Adipocyte (in vitro differentiated cells): ENCODE measurements at regions not wholly inside any gene's neighbourhood (a gene's known extent, or its start where the extent isn't known, plus 50 kb on each side); places are given as distances from the start of the nearest gene placed in this dataset.
A peak's percentile ranks its signal among the peaks of the same experiment; 100 is the strongest.

Source experiments
- DNase-seq: peaks from one replicate; pipeline ENCODE4 v3.0.0-alpha.2; 2015; ENCODE audit warnings: low read depth
- H3K27me3 ChIP-seq: replicated peaks from 2 replicates; pipeline ENCODE4 v1.7.0; 2013; ENCODE audit warnings: mild to moderate bottlenecking, low read length, moderate library complexity; ENCODE audit not compliant: control insufficient read depth, insufficient read depth
- H3K36me3 ChIP-seq: 2 replicates; pipeline ENCODE4 v1.7.0; 2013; ENCODE audit warnings: low read length, mild to moderate bottlenecking, moderate library complexity; ENCODE audit not compliant: control insufficient read depth, insufficient read depth, severe bottlenecking
- H3K4me1 ChIP-seq: 2 replicates; pipeline ENCODE4 v1.7.0; 2013; ENCODE audit warnings: mild to moderate bottlenecking, low read length, moderate library complexity; ENCODE audit not compliant: control insufficient read depth, insufficient read depth
- H3K4me3 ChIP-seq: 2 replicates; pipeline ENCODE4 v1.7.0; 2013; ENCODE audit warnings: mild to moderate bottlenecking, low read length, moderate library complexity
- H3K9ac ChIP-seq: 2 replicates; pipeline ENCODE4 v1.7.0; 2013; ENCODE audit warnings: mild to moderate bottlenecking, low read length, moderate library complexity
- H3K9me3 ChIP-seq: 2 replicates; pipeline ENCODE4 v1.7.0; 2013; ENCODE audit warnings: mild to moderate bottlenecking, low read length, moderate library complexity; ENCODE audit not compliant: control insufficient read depth

DNA sequence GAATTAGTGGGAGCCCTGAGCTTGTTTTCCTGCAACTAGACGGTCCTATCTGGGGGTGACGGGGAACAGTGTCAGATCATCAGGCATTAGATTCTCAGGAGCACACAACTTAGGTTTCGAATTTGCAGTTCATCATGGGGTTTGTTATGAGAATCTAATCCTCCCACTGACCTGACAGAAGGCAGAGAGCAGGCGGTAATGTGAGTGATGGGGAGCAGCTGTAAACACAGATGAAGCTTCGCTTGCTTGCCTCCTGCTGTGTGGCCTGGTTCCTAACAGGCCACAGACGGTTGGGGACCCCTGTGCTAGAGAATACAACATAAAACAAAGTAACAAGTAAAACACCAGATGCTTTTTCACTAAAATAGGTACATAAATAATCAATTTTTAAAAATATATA is 86.2 kb upstream of the BLTP1 start:
- H3K9me3 ChIP-seq: no peaks in the 10 kb centered on the region
- H3K36me3 ChIP-seq: no peaks in the 10 kb centered on the region
- H3K4me3 ChIP-seq: no peak overlapping the region
- H3K27me3 ChIP-seq: no peaks in the 10 kb centered on the region
- no peak for DNase-seq
- H3K9ac ChIP-seq: no peak overlapping the region
- H3K4me1 ChIP-seq: no peaks in the 10 kb centered on the region

DNA sequence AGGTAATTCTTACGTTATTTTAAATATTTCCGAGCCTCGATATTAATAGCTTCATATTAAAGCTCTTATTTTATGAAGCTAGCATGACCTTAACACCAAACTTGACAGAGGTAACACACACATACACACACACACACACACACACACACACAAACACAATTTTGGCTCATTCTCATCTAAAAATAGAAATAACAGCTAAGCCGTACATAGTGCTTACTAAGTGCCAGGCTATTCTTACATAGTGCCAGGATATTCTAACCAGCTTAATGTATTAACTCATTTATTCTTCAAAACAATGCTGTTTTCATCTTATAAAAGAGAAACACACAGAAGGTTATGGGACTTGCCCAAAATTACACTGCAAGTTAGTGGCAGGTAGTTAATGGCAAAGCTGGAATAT is 87.0 kb upstream of the BLTP1 start:
- Histone ChIP-seq H3K27me3 (no peaks in the 10 kb centered on the region), H3K4me3 (no peak overlapping the region), H3K9me3 (no peaks in the 10 kb centered on the region), H3K9ac (no peak overlapping the region), H3K36me3 (no peaks in the 10 kb centered on the region), H3K4me1 (no peaks in the 10 kb centered on the region)
- DNase-seq: no peak

DNA sequence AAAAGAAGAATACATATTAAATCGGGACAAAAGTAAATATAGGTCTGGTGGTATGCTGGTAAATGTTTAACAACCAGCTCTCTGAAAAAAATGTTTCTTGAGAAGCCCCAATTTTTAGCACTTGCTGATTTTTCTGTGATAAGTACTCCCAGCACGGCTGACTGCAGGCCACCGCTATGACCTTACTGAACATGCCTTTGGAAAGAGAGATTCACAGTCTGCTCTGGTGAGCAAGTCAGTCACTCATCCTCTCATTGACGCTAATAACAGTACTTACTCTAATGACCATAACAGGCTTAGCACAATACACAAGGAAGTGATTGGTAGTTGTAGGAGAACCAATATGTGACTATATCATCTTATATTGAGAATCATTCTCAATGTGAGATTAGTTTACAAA is 98.9 kb upstream of the BLTP1 start:
- no peak overlapping the region for H3K4me3 ChIP-seq
- H3K27me3 ChIP-seq: no peaks in the 10 kb centered on the region
- no peaks in the 10 kb centered on the region for H3K4me1 ChIP-seq
- no peak overlapping the region for H3K9ac ChIP-seq
- H3K9me3 ChIP-seq: no peaks in the 10 kb centered on the region
- no peaks in the 10 kb centered on the region for H3K36me3 ChIP-seq
- DNase-seq: no peak

DNA sequence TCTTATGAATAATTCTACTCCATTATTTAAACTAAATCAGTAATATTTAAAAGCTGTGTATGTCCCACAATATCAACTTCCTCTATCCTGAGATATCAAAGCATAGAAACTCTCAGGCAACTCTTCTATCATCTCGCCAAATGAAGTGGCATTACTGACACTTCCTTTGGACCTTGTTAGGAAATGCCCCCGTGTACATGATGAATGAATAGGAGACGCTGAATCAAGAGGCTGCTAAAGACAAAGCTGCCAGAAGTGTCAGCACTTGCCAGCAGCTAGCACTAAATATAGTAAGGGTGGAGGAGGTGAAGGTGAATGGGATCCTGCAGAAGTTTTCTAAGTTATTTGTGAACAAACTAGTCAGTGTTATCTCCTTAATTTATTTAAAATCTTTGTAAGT is 99.5 kb upstream of the BLTP1 start:
- no peak for DNase-seq
- Histone ChIP-seq H3K4me3 (no peak overlapping the region), H3K27me3 (no peaks in the 10 kb centered on the region), H3K36me3 (no peaks in the 10 kb centered on the region), H3K9me3 (no peaks in the 10 kb centered on the region), H3K4me1 (no peaks in the 10 kb centered on the region), H3K9ac (no peak overlapping the region)

DNA sequence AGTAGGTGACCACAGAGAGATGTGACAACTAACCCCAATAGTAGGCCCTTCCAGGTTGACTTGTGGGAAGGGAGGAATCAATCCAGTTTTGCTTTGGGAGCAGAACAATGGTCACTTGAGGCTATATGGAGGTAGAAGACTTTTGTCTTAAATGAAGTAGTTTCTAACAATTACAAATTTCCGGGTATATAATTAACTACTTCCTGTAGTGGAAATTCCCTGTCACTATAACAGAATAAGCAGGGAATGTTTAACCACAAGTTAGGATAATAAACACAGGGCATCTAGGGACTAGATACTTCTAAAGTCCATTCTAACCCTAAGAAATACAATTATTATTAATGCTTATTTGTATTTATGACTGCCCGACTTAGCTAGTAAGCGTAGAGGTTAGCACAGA is 99.0 kb upstream of the TRPC3 start:
- no peaks in the 10 kb centered on the region for H3K4me1 ChIP-seq
- H3K27me3 ChIP-seq: no peaks in the 10 kb centered on the region

DNA sequence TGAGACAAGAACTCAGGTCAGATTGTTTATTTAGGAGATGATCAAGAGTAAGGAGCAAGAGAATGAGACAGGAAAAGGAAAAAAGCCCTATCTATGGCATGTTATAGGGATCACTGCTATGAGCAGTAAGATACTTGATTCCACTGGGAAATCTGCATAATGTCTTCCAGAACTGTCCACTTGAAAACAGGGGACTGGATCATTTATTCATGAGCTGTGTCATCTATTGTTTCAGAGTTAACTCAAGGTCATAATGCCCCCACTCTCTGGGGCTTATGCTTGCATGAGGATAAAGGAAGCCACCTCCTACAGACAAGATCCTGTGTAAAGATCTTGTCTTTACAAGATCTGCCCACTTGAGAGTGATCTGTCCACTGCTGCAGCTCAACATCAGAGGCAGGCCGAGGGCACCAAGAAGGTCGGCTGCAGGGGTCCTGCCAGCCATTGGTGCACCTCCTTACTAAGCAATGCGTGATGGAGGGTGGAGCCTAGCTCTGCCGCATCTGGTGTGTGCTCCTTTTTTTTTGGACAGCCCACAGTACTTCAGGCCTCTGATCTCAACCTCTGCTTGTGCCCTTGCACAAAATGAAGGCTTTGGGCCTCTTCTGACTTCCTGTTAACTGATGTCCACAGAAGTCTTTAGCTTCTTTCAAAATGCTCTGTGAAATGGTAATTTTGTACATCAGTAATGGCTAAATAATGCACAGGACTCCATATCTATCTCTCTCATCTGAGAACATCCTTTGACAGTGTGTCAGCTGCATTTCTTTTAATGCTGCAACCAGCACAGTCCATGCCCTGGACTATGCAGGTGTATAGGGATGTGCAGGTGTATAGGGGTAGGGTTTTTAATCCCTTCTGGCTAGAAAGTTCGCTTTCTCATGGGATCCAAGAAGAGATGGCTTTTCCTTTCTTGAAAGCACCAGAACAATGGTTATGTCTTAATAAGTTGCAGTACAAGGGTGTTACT is 95.9 kb upstream of the TRPC3 start:
- peaks cover 5% of the 10 kb centered on the region for H3K4me1 ChIP-seq
- no peak overlapping the region for H3K4me3 ChIP-seq
- no peaks in the 10 kb centered on the region for H3K36me3 ChIP-seq
- no peaks in the 10 kb centered on the region for H3K9me3 ChIP-seq
- H3K27me3 ChIP-seq: no peaks in the 10 kb centered on the region
- no peak for DNase-seq
- no peak overlapping the region for H3K9ac ChIP-seq

More for the DNA sequence above, 99.0 kb upstream of the TRPC3 start:
- Histone ChIP-seq H3K4me3 (no peak overlapping the region), H3K9ac (no peak overlapping the region), H3K9me3 (no peaks in the 10 kb centered on the region), H3K36me3 (no peaks in the 10 kb centered on the region)
- no peak for DNase-seq

DNA sequence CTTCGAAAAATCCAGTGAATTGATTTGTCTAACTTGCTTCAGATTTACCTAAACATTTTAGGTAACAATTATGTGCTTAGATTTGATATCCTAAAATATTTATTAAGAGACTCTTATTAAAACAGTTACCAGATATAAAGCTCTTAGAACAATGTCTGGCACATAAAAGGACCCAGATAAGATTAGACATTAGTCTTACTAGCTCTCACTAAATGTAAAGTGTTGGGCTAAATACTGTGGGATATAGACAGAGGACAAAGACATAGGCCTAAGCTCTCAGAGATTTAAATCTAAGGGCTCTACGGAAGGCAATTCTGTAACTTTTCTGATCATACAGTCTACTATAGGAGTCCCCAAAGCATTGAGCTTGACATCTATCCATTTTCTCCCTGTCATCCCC is 94.4 kb upstream of the TRPC3 start:
- Histone ChIP-seq H3K4me1 (peaks cover 5% of the 10 kb centered on the region), H3K9me3 (no peaks in the 10 kb centered on the region), H3K27me3 (no peaks in the 10 kb centered on the region), H3K36me3 (no peaks in the 10 kb centered on the region), H3K4me3 (no peak overlapping the region), H3K9ac (no peak overlapping the region)
- no peak for DNase-seq

DNA sequence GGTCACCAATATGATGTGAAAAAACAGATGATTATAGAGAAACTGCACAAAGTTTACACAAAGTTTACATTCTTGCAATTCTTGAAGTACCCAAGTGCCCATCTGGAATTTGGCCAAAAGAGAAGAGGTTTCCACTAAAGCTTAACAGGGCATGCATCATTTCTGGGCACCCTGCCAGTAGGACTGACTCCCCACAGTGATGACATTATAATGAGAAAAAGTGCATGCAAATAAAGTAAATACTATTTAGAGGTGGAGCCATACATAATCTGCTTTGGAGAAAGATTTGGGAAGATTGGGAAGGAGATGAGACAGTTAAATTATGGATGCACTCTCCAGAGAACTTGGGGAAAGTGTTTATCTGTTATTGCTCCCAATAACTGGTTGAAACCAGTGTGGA is 93.7 kb upstream of the TRPC3 start:
- peak; percentile 85 for DNase-seq

DNA sequence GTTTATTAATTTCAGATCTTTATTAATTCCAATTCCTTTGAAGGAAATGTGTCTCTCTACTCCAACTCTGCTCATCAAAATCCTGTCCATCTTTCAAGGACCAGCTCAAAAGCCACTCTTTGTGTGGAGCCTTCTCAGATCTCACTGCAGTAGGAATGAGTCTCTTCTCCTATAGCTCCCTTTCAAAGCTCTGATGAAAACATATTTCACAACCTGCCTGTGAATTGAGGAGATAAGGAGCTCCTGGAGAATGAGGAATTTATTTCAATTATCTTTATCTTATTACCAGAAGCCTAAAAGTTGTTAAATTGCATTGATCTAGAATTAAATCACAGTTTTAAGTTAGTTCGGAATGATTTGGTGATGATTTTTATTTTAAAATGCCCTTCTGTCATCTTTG is 92.6 kb upstream of the TRPC3 start:
- H3K4me3 ChIP-seq: no peak overlapping the region
- no peaks in the 10 kb centered on the region for H3K9me3 ChIP-seq
- no peak overlapping the region for H3K9ac ChIP-seq
- H3K4me1 ChIP-seq: peaks cover 5% of the 10 kb centered on the region
- H3K27me3 ChIP-seq: no peaks in the 10 kb centered on the region
- H3K36me3 ChIP-seq: no peaks in the 10 kb centered on the region
- DNase-seq: peak; percentile 1

More for the DNA sequence above, 93.7 kb upstream of the TRPC3 start:
- H3K9me3 ChIP-seq: no peaks in the 10 kb centered on the region
- H3K9ac ChIP-seq: no peak overlapping the region
- no peaks in the 10 kb centered on the region for H3K27me3 ChIP-seq
- H3K36me3 ChIP-seq: no peaks in the 10 kb centered on the region
- no peak overlapping the region for H3K4me3 ChIP-seq
- peaks cover 5% of the 10 kb centered on the region for H3K4me1 ChIP-seq

DNA sequence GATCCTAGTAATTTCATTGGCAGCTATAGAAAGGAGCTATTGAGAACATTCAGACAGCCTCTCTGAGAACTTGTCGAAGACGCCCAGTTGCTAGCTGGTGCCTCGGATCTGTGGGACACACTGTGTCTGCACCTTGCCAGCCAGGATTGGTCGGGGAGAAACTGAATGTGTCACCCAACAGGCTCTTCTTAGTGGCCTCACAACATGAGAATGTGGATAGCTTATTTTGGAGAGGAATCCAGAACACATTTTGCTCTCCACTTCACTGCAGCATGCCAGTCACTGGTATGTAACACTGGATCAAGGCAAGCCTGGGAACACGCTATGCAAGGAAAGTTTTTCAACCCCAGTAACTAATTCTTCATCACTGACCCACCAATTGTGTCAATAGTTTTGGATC is 89.5 kb upstream of the TRPC3 start:
- no peak overlapping the region for H3K4me3 ChIP-seq
- H3K9ac ChIP-seq: no peak overlapping the region
- DNase-seq: no peak
- peaks cover 5% of the 10 kb centered on the region for H3K4me1 ChIP-seq
- no peaks in the 10 kb centered on the region for H3K9me3 ChIP-seq
- no peaks in the 10 kb centered on the region for H3K27me3 ChIP-seq
- no peaks in the 10 kb centered on the region for H3K36me3 ChIP-seq

- H3K4me1 ChIP-seq: no peaks in the 10 kb centered on the region
- H3K4me3 ChIP-seq: no peak overlapping the region
- H3K27me3 ChIP-seq: no peaks in the 10 kb centered on the region
- no peaks in the 10 kb centered on the region for H3K36me3 ChIP-seq
- H3K9ac ChIP-seq: no peak overlapping the region
- H3K9me3 ChIP-seq: no peaks in the 10 kb centered on the region
- no peak for DNase-seq
These were observed 87.0 kb upstream of the TRPC3 start for GRCh38 chr4:122038896-122039295.

- H3K9ac ChIP-seq: no peak overlapping the region
- H3K36me3 ChIP-seq: no peaks in the 10 kb centered on the region
- H3K4me3 ChIP-seq: no peak overlapping the region
- no peaks in the 10 kb centered on the region for H3K27me3 ChIP-seq
- DNase-seq: no peak
- peaks cover 2% of the 10 kb centered on the region for H3K9me3 ChIP-seq
- no peaks in the 10 kb centered on the region for H3K4me1 ChIP-seq
These were observed 82.8 kb upstream of the TRPC3 start for GRCh38 chr4:122034619-122035018.
